DND-41 (cell line): ENCODE measurements at regions not wholly inside any gene's neighbourhood (a gene's known extent, or its start where the extent isn't known, plus 50 kb on each side); places are given as distances from the start of the nearest gene placed in this dataset.

Experiments
- ATAC-seq: fragments of 200-7000 bp; cut with Tn5 transposase; 3 replicates; pipeline ENCODE4 v1.9.1; 2021; ENCODE audit warnings: low read depth; ENCODE audit not compliant: insufficient read depth
- DNase-seq: peaks from one replicate; pipeline ENCODE4 v3.0.0-alpha.2; 2020
- H2AFZ ChIP-seq: 2 replicates; pipeline ENCODE4 v1.6.0; 2012; ENCODE audit warnings: low read depth, low read length
- H3K27ac ChIP-seq: 2 replicates; pipeline ENCODE4 v1.5.1; 2012; ENCODE audit warnings: low read length, inconsistent platforms
- H3K27me3 ChIP-seq: fragments of 200-600 bp; sonication (generic); 2 replicates; pipeline ENCODE4 v1.6.0; 2012; ENCODE audit warnings: low read length, mild to moderate bottlenecking, inconsistent platforms; ENCODE audit not compliant: insufficient read depth, poor library complexity
- H3K36me3 ChIP-seq: 2 replicates; pipeline ENCODE4 v1.5.1; 2012; ENCODE audit warnings: low read length, inconsistent platforms; ENCODE audit not compliant: insufficient read depth
- H3K4me1 ChIP-seq: 2 replicates; pipeline ENCODE4 v1.5.1; 2012; ENCODE audit warnings: mild to moderate bottlenecking, low read length; ENCODE audit not compliant: insufficient read depth
- H3K4me2 ChIP-seq: 2 replicates; pipeline ENCODE4 v1.6.0; 2012; ENCODE audit warnings: mild to moderate bottlenecking, moderate library complexity, low read length, inconsistent platforms; ENCODE audit not compliant: insufficient read depth
- H3K4me3 ChIP-seq, 2 experiments: fragments of 200-600 bp in 1 of 2; shearing (Covaris generic) in 1 of 2; 2 replicates each; pipeline ENCODE4 v1.5.1; 2012 to 2016; ENCODE audit warnings: inconsistent platforms in 2 of 2, low read length in 2 of 2, mild to moderate bottlenecking in 2 of 2, low read depth in 1 of 2, moderate library complexity in 1 of 2
- H3K79me2 ChIP-seq: 2 replicates; pipeline ENCODE4 v1.6.0; 2012; ENCODE audit warnings: low read length, inconsistent platforms; ENCODE audit not compliant: insufficient read depth
- H3K9ac ChIP-seq: 2 replicates; pipeline ENCODE4 v1.6.0; 2012; ENCODE audit warnings: low read depth, mild to moderate bottlenecking, inconsistent platforms, low read length, moderate library complexity
- H3K9me3 ChIP-seq: 2 replicates; pipeline ENCODE4 v1.5.1; 2012; ENCODE audit warnings: low read length, moderate library complexity, mild to moderate bottlenecking, inconsistent platforms; ENCODE audit not compliant: insufficient read depth, severe bottlenecking
- H4K20me1 ChIP-seq: 2 replicates; pipeline ENCODE4 v1.6.0; 2012; ENCODE audit warnings: low read length; ENCODE audit not compliant: insufficient read depth
- CTCF ChIP-seq: IDR thresholded peaks from 2 replicates; pipeline ENCODE4 v1.5.1; 2012; ENCODE audit warnings: borderline replicate concordance, low read length, moderate library complexity, mild to moderate bottlenecking; ENCODE audit not compliant: poor library complexity, severe bottlenecking; ENCODE audit errors: extremely low read depth
- EZH2 ChIP-seq: IDR thresholded peaks from 3 replicates; pipeline ENCODE4 v1.6.1; 2012; ENCODE audit warnings: borderline replicate concordance, low read depth, mild to moderate bottlenecking, moderate library complexity, low read length, inconsistent platforms; ENCODE audit not compliant: severe bottlenecking

- H4K20me1 ChIP-seq: no peaks in the 10 kb centered on the region
- no peaks in the 10 kb centered on the region for H3K27me3 ChIP-seq
- H3K9me3 ChIP-seq: no peaks in the 10 kb centered on the region
- no peak for DNase-seq
- ATAC-seq: no peak
- H3K4me1 ChIP-seq: no peaks in the 10 kb centered on the region
- no peak overlapping the region for H3K4me3 ChIP-seq
- H3K9ac ChIP-seq: no peak overlapping the region
- no peaks in the 10 kb centered on the region for H3K79me2 ChIP-seq
- H3K36me3 ChIP-seq: no peaks in the 10 kb centered on the region
- no peak overlapping the region for H3K27ac ChIP-seq
- no peak overlapping the region for H3K4me2 ChIP-seq
- no peak overlapping the region for H2AFZ ChIP-seq
- no peak for TF ChIP-seq CTCF
- no peak for TF ChIP-seq EZH2
Observed at GRCh38 chr6:145244349-145245100, 490.8 kb downstream of the EPM2A start.

GRCh38 chr6:145245119-145245518, 490.2 kb downstream of the EPM2A start:
- no peak for DNase-seq
- no peak overlapping the region for H3K27ac ChIP-seq
- H3K4me3 ChIP-seq: no peak overlapping the region
- no peak for ATAC-seq
- no peaks in the 10 kb centered on the region for H3K4me1 ChIP-seq
- H2AFZ ChIP-seq: no peak overlapping the region
- no peak overlapping the region for H3K4me2 ChIP-seq
- H3K27me3 ChIP-seq: no peaks in the 10 kb centered on the region
- no peaks in the 10 kb centered on the region for H3K36me3 ChIP-seq
- no peaks in the 10 kb centered on the region for H3K79me2 ChIP-seq
- no peaks in the 10 kb centered on the region for H3K9me3 ChIP-seq
- H4K20me1 ChIP-seq: no peaks in the 10 kb centered on the region
- no peak for TF ChIP-seq CTCF
- no peak for TF ChIP-seq EZH2
- no peak overlapping the region for H3K9ac ChIP-seq

- Histone ChIP-seq H3K4me1 (no peaks in the 10 kb centered on the region), H3K4me3 (no peak overlapping the region), H3K27me3 (no peaks in the 10 kb centered on the region), H3K9ac (no peak overlapping the region), H4K20me1 (no peaks in the 10 kb centered on the region), H3K79me2 (no peaks in the 10 kb centered on the region), H3K9me3 (no peaks in the 10 kb centered on the region), H3K27ac (no peak overlapping the region), H3K36me3 (no peaks in the 10 kb centered on the region), H3K4me2 (no peak overlapping the region), H2AFZ (no peak overlapping the region)
- TF ChIP-seq EZH2 (no peak), CTCF (no peak)
- no peak for ATAC-seq
- no peak for DNase-seq
Observed at GRCh38 chr6:145247692-145248419, 487.5 kb downstream of the EPM2A start.
